H1 (cell line): ENCODE measurements at regions not wholly inside any gene's neighbourhood (a gene's known extent, or its start where the extent isn't known, plus 50 kb on each side); places are given as distances from the start of the nearest gene placed in this dataset.

Experiments used
- CTCF ChIA-PET: fragments of 300-600 bp; sonication (Branson Sonifier 250); formaldehyde crosslinking; loops from one replicate; lab custom pipeline; 2021; ENCODE audit not compliant: partially characterized antibody; lab: Charles Lee
- POLR2A ChIA-PET: fragments of 300-600 bp; sonication (Branson Sonifier 250); formaldehyde crosslinking; loops from one replicate; lab custom pipeline; 2021; ENCODE audit warnings: inconsistent platforms; ENCODE audit not compliant: partially characterized antibody; lab: Charles Lee
- DNase-seq, 2 experiments: peaks; one replicate each; pipeline versions ENCODE4 v3.0.0 to v3.0.0-alpha.2; 2010 to 2022; ENCODE audit warnings: low spot score in 2 of 2, low read depth in 1 of 2, mixed read lengths in 1 of 2
- FAIRE-seq: peaks from 2 replicates; lab custom pipeline; 2011; peaks lifted over from hg19 to GRCh38; lab: Jason Lieb, UNC
- H2AFZ ChIP-seq: 2 replicates; pipeline ENCODE4 v1.8.1; 2012; ENCODE audit warnings: low read length, inconsistent platforms
- H2AK5ac ChIP-seq: 2 replicates; pipeline ENCODE4 v1.6.1; 2013; ENCODE audit warnings: low read depth, low read length
- H2BK120ac ChIP-seq: replicated peaks from 2 replicates; pipeline ENCODE3; 2013; ENCODE audit warnings: low read depth, low read length, inconsistent platforms
- H2BK12ac ChIP-seq: 2 replicates; pipeline ENCODE4 v1.6.1; 2013; ENCODE audit warnings: low read depth, low read length
- H2BK15ac ChIP-seq: 2 replicates; pipeline ENCODE4 v1.6.1; 2013; ENCODE audit warnings: low read length
- H2BK20ac ChIP-seq: 2 replicates; pipeline ENCODE4 v1.6.1; 2013; ENCODE audit warnings: low read length
- H2BK5ac ChIP-seq: 2 replicates; pipeline ENCODE4 v1.6.1; 2013; ENCODE audit warnings: low read depth, low read length
- H3K14ac ChIP-seq: 2 replicates; pipeline ENCODE4 v1.6.1; 2013; ENCODE audit warnings: inconsistent platforms; ENCODE audit not compliant: insufficient read length
- H3K18ac ChIP-seq: 2 replicates; pipeline ENCODE4 v1.6.1; 2013; ENCODE audit warnings: low read length; ENCODE audit errors: extremely low read depth
- H3K23ac ChIP-seq: 2 replicates; pipeline ENCODE4 v1.6.1; 2013; ENCODE audit warnings: inconsistent platforms; ENCODE audit not compliant: insufficient read length
- H3K23me2 ChIP-seq: 2 replicates; pipeline ENCODE4 v1.6.1; 2013; ENCODE audit warnings: low read depth, low read length
- H3K27ac ChIP-seq: 2 replicates; pipeline ENCODE4 v1.6.1; 2011; ENCODE audit warnings: low read depth, low read length, inconsistent platforms
- H3K27me3 ChIP-seq, 4 experiments: replicated peaks in 1 of 4; 1 replicate in 1 of 4; 2 replicates in 3 of 4; pipeline versions ENCODE4 v1.6.1 to v1.8.1; 2011 to 2013; ENCODE audit warnings: low read length in 3 of 4, mild to moderate bottlenecking in 3 of 4, inconsistent platforms in 2 of 4, mixed read lengths in 2 of 4, moderate library complexity in 1 of 4; ENCODE audit not compliant: control insufficient read depth in 3 of 4, insufficient read depth in 3 of 4; ENCODE audit errors: extremely low read depth in 1 of 4
- H3K36me3 ChIP-seq, 4 experiments: 2 replicates each; pipeline versions ENCODE4 v1.6.1 to v1.8.1; 2011 to 2013; ENCODE audit warnings: mild to moderate bottlenecking in 4 of 4, low read length in 3 of 4, moderate library complexity in 2 of 4, control low read depth in 1 of 4, inconsistent platforms in 1 of 4; ENCODE audit not compliant: insufficient read depth in 4 of 4, control insufficient read depth in 2 of 4
- H3K4ac ChIP-seq: replicated peaks from 2 replicates; pipeline ENCODE3; 2013; ENCODE audit warnings: low read length, low read depth, mixed read lengths, inconsistent platforms; ENCODE audit not compliant: insufficient read length
- H3K4me1 ChIP-seq, 4 experiments: replicated peaks in 1 of 4; 1 replicate in 1 of 4; 2 replicates in 3 of 4; pipeline versions ENCODE4 v1.6.1 to v1.8.1; 2011 to 2013; ENCODE audit warnings: low read length in 3 of 4, inconsistent platforms in 2 of 4, mixed read lengths in 1 of 4; ENCODE audit not compliant: insufficient read depth in 4 of 4, control insufficient read depth in 3 of 4
- H3K4me2 ChIP-seq, 2 experiments: 2 replicates each; pipeline versions ENCODE4 v1.6.1 to v1.8.1; 2011 to 2013; ENCODE audit warnings: low read depth in 2 of 2, low read length in 2 of 2, control low read depth in 1 of 2, inconsistent platforms in 1 of 2, mild to moderate bottlenecking in 1 of 2; ENCODE audit not compliant: insufficient read depth in 1 of 2
- H3K4me3 ChIP-seq, 4 experiments: fragments of 200-600, 300-600 bp in 1 of 4; sonication (generic), shearing (Covaris generic), sonication (Bioruptor Twin) in 1 of 4; 2 replicates each; pipeline versions ENCODE4 v1.5.1 to v1.8.1; 2011 to 2016; ENCODE audit warnings: low read length in 4 of 4, low read depth in 3 of 4, control low read depth in 2 of 4, inconsistent platforms in 2 of 4, mild to moderate bottlenecking in 2 of 4, mixed read lengths in 1 of 4, moderate library complexity in 1 of 4; ENCODE audit not compliant: insufficient read depth in 2 of 4; ENCODE audit errors: extremely low read depth in 1 of 4
- H3K56ac ChIP-seq: replicated peaks from 2 replicates; pipeline ENCODE3; 2013; ENCODE audit warnings: low read depth, mild to moderate bottlenecking, mixed read lengths, low read length, inconsistent platforms; ENCODE audit not compliant: insufficient read length
- H3K79me1 ChIP-seq: 2 replicates; pipeline ENCODE4 v1.6.1; 2013; ENCODE audit warnings: low read depth, low read length, control low read depth
- H3K79me2 ChIP-seq, 2 experiments: 2 replicates each; pipeline versions ENCODE4 v1.6.1 to v1.8.1; 2012 to 2013; ENCODE audit warnings: low read length in 2 of 2, mild to moderate bottlenecking in 2 of 2, inconsistent platforms in 1 of 2; ENCODE audit not compliant: insufficient read depth in 2 of 2, control insufficient read depth in 1 of 2
- H3K9ac ChIP-seq, 4 experiments: replicated peaks in 1 of 4; 1 replicate in 1 of 4; 2 replicates in 3 of 4; pipeline versions ENCODE4 v1.6.1 to v1.8.1; 2011 to 2013; ENCODE audit warnings: low read depth in 3 of 4, low read length in 3 of 4, control low read depth in 2 of 4, mild to moderate bottlenecking in 2 of 4, moderate library complexity in 2 of 4, inconsistent platforms in 1 of 4; ENCODE audit errors: extremely low read depth in 1 of 4
- H3K9me3 ChIP-seq, 2 experiments: 2 replicates each; pipeline versions ENCODE4 v1.6.1 to v1.8.1; 2012 to 2013; ENCODE audit warnings: mild to moderate bottlenecking in 2 of 2, moderate library complexity in 2 of 2, control low read depth in 1 of 2, inconsistent platforms in 1 of 2, low read depth in 1 of 2, low read length in 1 of 2, mixed read lengths in 1 of 2; ENCODE audit not compliant: insufficient read depth in 2 of 2
- H4K20me1 ChIP-seq, 2 experiments: replicated peaks in 1 of 2; 2 replicates each; pipeline versions ENCODE3 to v1.8.1; 2011 to 2013; ENCODE audit warnings: inconsistent platforms in 2 of 2, low read length in 2 of 2, mild to moderate bottlenecking in 1 of 2; ENCODE audit not compliant: insufficient read depth in 2 of 2, control insufficient read depth in 1 of 2
- H4K5ac ChIP-seq: 2 replicates; pipeline ENCODE4 v1.6.1; 2013; ENCODE audit warnings: low read length, low read depth, mixed read lengths, inconsistent platforms; ENCODE audit not compliant: insufficient read length
- H4K8ac ChIP-seq: 2 replicates; pipeline ENCODE4 v1.8.0; 2013; ENCODE audit warnings: mild to moderate bottlenecking, moderate library complexity, low read length, inconsistent platforms; ENCODE audit not compliant: insufficient read depth; ENCODE audit errors: extremely low read depth
- H4K91ac ChIP-seq: replicated peaks from 2 replicates; pipeline ENCODE3; 2013; ENCODE audit warnings: low read length, mixed read lengths, inconsistent platforms; ENCODE audit not compliant: insufficient read length
- BCL11A ChIP-seq, 2 experiments: IDR thresholded peaks; one replicate each; pipeline ENCODE4 v1.6.1; 2011; ENCODE audit warnings: low read depth in 2 of 2, low read length in 2 of 2, mild to moderate bottlenecking in 2 of 2
- CTBP2 ChIP-seq: IDR thresholded peaks from 2 replicates; pipeline ENCODE4 v1.7.0; 2011; ENCODE audit warnings: borderline replicate concordance, mild to moderate bottlenecking, moderate library complexity, mixed read lengths, low read length; ENCODE audit not compliant: insufficient read depth, insufficient read length
- EGR1 ChIP-seq: IDR thresholded peaks from 2 replicates; pipeline ENCODE4 v1.6.1; 2011; ENCODE audit warnings: low read depth, low read length, borderline replicate concordance
- FOSL1 ChIP-seq: IDR thresholded peaks from 2 replicates; pipeline ENCODE4 v1.6.1; 2011; ENCODE audit warnings: mild to moderate bottlenecking, low read depth, low read length, moderate library complexity; ENCODE audit not compliant: insufficient read depth
- HDAC2 ChIP-seq, 2 experiments: fragments of 300-600 bp in 1 of 2; sonication (generic) in 1 of 2; IDR thresholded peaks; 2 replicates each; pipeline ENCODE4 v1.6.1; 2011 to 2012; ENCODE audit warnings: low read depth in 2 of 2, low read length in 2 of 2, mild to moderate bottlenecking in 2 of 2, moderate library complexity in 2 of 2, borderline replicate concordance in 1 of 2, inconsistent platforms in 1 of 2
- KDM1A ChIP-seq: fragments of 200-600, 300-600 bp; sonication (generic); IDR thresholded peaks from 2 replicates; pipeline ENCODE4 v1.7.1; 2016; ENCODE audit warnings: mild to moderate bottlenecking, low read length, borderline replicate concordance
- MAX ChIP-seq: IDR thresholded peaks from 2 replicates; pipeline ENCODE4 v1.6.1; 2012; ENCODE audit warnings: inconsistent platforms
- TAF7 ChIP-seq: optimal IDR thresholded peaks from 2 replicates; pipeline ENCODE3; 2011; ENCODE audit warnings: low read depth, mild to moderate bottlenecking, inconsistent platforms, low read length, moderate library complexity, borderline replicate concordance
- TBP ChIP-seq: IDR thresholded peaks from 2 replicates; pipeline ENCODE4 v1.6.1; 2011; ENCODE audit warnings: low read depth, low read length, improper control_type of control experiment
- WGBS, 2 experiments: shearing (Covaris generic) in 1 of 2; methylation state at CpG; one replicate each; pipeline versions ENCODE4 v1.1.6 to v1.1.7; 2013 to 2015; ENCODE audit warnings: low lambda C conversion rate in 2 of 2, mixed read lengths in 2 of 2, inconsistent platforms in 1 of 2, low coverage in 1 of 2, missing lambda C conversion rate in 1 of 2; ENCODE audit not compliant: insufficient replicate concordance in 2 of 2, insufficient coverage in 1 of 2, insufficient read length in 1 of 2; ENCODE audit errors: extremely low coverage in 1 of 2, missing lambda C conversion rate in 1 of 2; 5-methylcytosine and 5-hydroxymethylcytosine counted together
- TF ChIP-seq, protein P1 (sequence below): IDR thresholded peaks from 2 replicates; pipeline ENCODE4 v1.6.1; 2011; ENCODE audit warnings: low read length, improper control_type of control experiment

DNA sequence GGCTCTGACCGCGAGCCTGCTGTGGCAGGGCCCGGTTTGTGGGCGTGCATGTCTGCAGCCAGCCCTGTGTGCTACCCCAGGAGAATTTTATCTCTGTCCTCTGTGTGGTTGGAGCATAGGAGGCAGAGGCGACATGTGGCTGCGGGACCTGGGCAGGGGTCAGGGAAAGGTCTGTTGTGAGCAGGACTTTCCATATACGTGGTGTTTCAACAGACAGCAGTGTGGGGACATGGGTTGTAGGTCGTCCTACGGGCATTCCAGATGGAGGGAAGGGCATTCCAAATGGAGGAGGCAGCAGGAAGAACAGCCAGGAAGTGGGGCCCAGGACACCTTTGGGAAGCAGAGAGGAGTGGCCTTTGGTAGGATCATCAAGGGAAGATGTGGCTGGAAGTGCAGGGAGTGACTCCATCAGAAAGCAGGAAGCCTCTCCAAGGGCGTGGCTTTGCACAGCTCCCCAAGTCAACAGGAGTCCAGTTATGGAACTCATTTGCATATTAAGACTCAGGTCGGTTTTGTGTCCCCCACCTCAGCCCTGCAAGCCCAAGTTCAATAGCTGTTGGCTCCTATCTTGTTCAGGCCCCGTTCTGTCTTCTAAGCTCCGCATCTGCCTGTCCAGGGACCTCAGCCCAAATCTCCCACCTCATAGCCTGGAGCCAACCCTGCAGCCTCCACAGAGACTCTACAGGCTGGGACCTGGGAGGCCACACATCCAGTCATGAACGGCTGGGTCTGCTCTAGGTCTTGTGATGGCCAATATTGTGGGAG, 309.1 kb downstream of the MATN1 start:
- Histone ChIP-seq H3K79me2 (no peaks in the 10 kb centered on the region), H3K4ac (no peak overlapping the region), H3K27ac (no peak overlapping the region), H2BK12ac (no peak overlapping the region), H2AK5ac (no peak overlapping the region), H2BK120ac (no peak overlapping the region), H2AFZ (no peak overlapping the region), H3K14ac (no peak overlapping the region), H3K9ac (no peak overlapping the region), H3K23ac (no peak overlapping the region), H3K56ac (no peak overlapping the region), H4K8ac (no peak overlapping the region), H3K4me1 (peaks cover 0 to 3% (median 0%) of the 10 kb centered on the region in 4 experiments; a peak in 1 of 7 replicates), H3K27me3 (no peaks in the 10 kb centered on the region), H3K79me1 (no peaks in the 10 kb centered on the region; the same call in 1 of the 2 replicates), H4K91ac (no peak overlapping the region), H3K18ac (no peak overlapping the region), H3K23me2 (no peaks in the 10 kb centered on the region), H3K4me2 (no peak overlapping the region), H3K9me3 (no peaks in the 10 kb centered on the region), H4K20me1 (no peaks in the 10 kb centered on the region), H2BK15ac (no peak overlapping the region), H4K5ac (no peak overlapping the region), H2BK5ac (no peak overlapping the region), H2BK20ac (no peak overlapping the region), H3K4me3 (no peak overlapping the region), H3K36me3 (no peaks in the 10 kb centered on the region)
- no peak for TF ChIP-seq FOSL1
- TF ChIP-seq TAF7 = no peak
- no peak for TF ChIP-seq MAX
- TF ChIP-seq CTBP2 = no peak
- no peak for TF ChIP-seq KDM1A
- no peak for TF ChIP-seq BCL11A (IDR thresholded peaks at IDR 0.05; ENCODE audit: low read depth in 2 of 2, low read length in 2 of 2)
- TF ChIP-seq, protein P1, sequence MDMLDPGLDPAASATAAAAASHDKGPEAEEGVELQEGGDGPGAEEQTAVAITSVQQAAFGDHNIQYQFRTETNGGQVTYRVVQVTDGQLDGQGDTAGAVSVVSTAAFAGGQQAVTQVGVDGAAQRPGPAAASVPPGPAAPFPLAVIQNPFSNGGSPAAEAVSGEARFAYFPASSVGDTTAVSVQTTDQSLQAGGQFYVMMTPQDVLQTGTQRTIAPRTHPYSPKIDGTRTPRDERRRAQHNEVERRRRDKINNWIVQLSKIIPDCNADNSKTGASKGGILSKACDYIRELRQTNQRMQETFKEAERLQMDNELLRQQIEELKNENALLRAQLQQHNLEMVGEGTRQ = no peak
- TF ChIP-seq HDAC2 (IDR thresholded peaks at IDR 0.05; ENCODE audit: borderline replicate concordance in 1 of 2, low read depth in 2 of 2, low read length in 2 of 2) = no peak
- no peak for TF ChIP-seq EGR1
- no peak for TF ChIP-seq TBP
- WGBS, 2 experiments = 90% methylated on average over 14 of the region's 14 CpGs; no CpG with 5 or more reads in 1 of the 2 experiments
- POLR2A ChIA-PET = no interaction called here
- peak in 1 of 2 experiments; percentile 30 for DNase-seq
- CTCF ChIA-PET = interaction anchor here (1.2 to 1.9 kb wide), 3 partner anchors 13 to 293 kb away, joined by 4 to 11 read pairs (median 6); no protein-coding TSS in a partner anchor
- no peak for FAIRE-seq
